ENCODE measurements at regions not wholly inside any gene's neighbourhood (a gene's known extent, or its start where the extent isn't known, plus 50 kb on each side); places are given as distances from the start of the nearest gene placed in this dataset.

GRCh38 chr7:142364551-142364950 is 106.7 kb upstream of the PRSS58 start:
- H3K36me3 ChIP-seq, result no peaks in the 10 kb centered on the region
- H3K4me3 ChIP-seq, result no peak overlapping the region
- H3K4me1 ChIP-seq, result no peaks in the 10 kb centered on the region
- no peak for DNase-seq
- H3K27me3 ChIP-seq, result no peaks in the 10 kb centered on the region
- H3K27ac ChIP-seq, result no peak overlapping the region
- H3K9me3 ChIP-seq, result peaks cover 7% of the 10 kb centered on the region in 2 donors
- intact Hi-C loops (cut with DNase I; ENCODE audit: low total_unique reads), result no loop called here
- in situ Hi-C loops (cut with MboI; ENCODE audit: low pct_ligation_motif_present in 1 of 4, low pct_unique_long_range_greater_than_20kb in 1 of 4, low sequenced_read_pairs in 3 of 4), result no loop called here
- TF ChIP-seq CTCF (IDR thresholded peaks at IDR 0.05), result no peak
- TF ChIP-seq POLR2A (IDR thresholded peaks at IDR 0.05), result no peak
- no peak for TF ChIP-seq POLR2AphosphoS5 (IDR thresholded peaks at IDR 0.05)
- no peak for TF ChIP-seq EP300 (IDR thresholded peaks at IDR 0.05; ENCODE audit: low read depth)
- WGBS, 2 donors (ENCODE audit: low coverage in 1 of 2), result 14 to 29% methylated on average over 1 of the region's 1 CpG

- H3K27me3 ChIP-seq, result no peaks in the 10 kb centered on the region
- H3K27ac ChIP-seq, result no peak overlapping the region
- TF ChIP-seq EP300 (IDR thresholded peaks at IDR 0.05; ENCODE audit: low read depth) (no peak), POLR2A (IDR thresholded peaks at IDR 0.05) (no peak), CTCF (IDR thresholded peaks at IDR 0.05) (no peak), POLR2AphosphoS5 (IDR thresholded peaks at IDR 0.05) (no peak)
- intact Hi-C loops (cut with DNase I; ENCODE audit: low total_unique reads) (no loop called here), in situ Hi-C loops (cut with MboI; ENCODE audit: low pct_ligation_motif_present in 1 of 4, low pct_unique_long_range_greater_than_20kb in 1 of 4, low sequenced_read_pairs in 3 of 4) (no loop called here)
- H3K36me3 ChIP-seq, result no peaks in the 10 kb centered on the region
- H3K9me3 ChIP-seq, result peaks cover 0 to 2% of the 10 kb centered on the region in 2 donors
- H3K4me1 ChIP-seq, result peaks cover 0 to 5% (median 0%) of the 10 kb centered on the region in 4 donors
- WGBS, 2 donors (ENCODE audit: low coverage in 1 of 2), result 79 to 100% methylated on average over 2 to 3 of the region's 3 CpGs
- H3K4me3 ChIP-seq, result no peak overlapping the region
- no peak for DNase-seq
These were observed 104.5 kb upstream of the PRSS58 start for GRCh38 chr7:142362349-142362748.

GRCh38 chr7:142359694-142360279 is 101.9 kb upstream of the PRSS58 start:
- H3K27ac ChIP-seq, result peak overlapping the region in 1 of 4 donors; percentile 12
- in situ Hi-C loops (cut with MboI; ENCODE audit: low pct_ligation_motif_present in 1 of 4, low pct_unique_long_range_greater_than_20kb in 1 of 4, low sequenced_read_pairs in 3 of 4) (no loop called here), intact Hi-C loops (cut with DNase I; ENCODE audit: low total_unique reads) (no loop called here)
- no peak overlapping the region for H3K4me3 ChIP-seq
- no peak for TF ChIP-seq POLR2AphosphoS5 (IDR thresholded peaks at IDR 0.05)
- no peak for TF ChIP-seq EP300 (IDR thresholded peaks at IDR 0.05; ENCODE audit: low read depth)
- no peak for TF ChIP-seq POLR2A (IDR thresholded peaks at IDR 0.05)
- TF ChIP-seq CTCF (IDR thresholded peaks at IDR 0.05), result no peak
- peaks cover 0 to 5% (median 0%) of the 10 kb centered on the region in 4 donors for H3K4me1 ChIP-seq
- WGBS, 2 donors (ENCODE audit: low coverage in 1 of 2), result 73 to 75% methylated on average over 7 to 8 of the region's 8 CpGs
- no peaks in the 10 kb centered on the region for H3K27me3 ChIP-seq
- H3K9me3 ChIP-seq, result no peaks in the 10 kb centered on the region
- H3K36me3 ChIP-seq, result no peaks in the 10 kb centered on the region
- DNase-seq, result no peak

- no peaks in the 10 kb centered on the region for H3K27me3 ChIP-seq
- H3K27ac ChIP-seq, result no peak overlapping the region
- peak; percentile 35 for DNase-seq
- no peak for TF ChIP-seq POLR2A (IDR thresholded peaks at IDR 0.05)
- peak; percentile 49 to 77 (median 68) for TF ChIP-seq CTCF (IDR thresholded peaks at IDR 0.05)
- TF ChIP-seq EP300 (IDR thresholded peaks at IDR 0.05; ENCODE audit: low read depth), result no peak
- no peak for TF ChIP-seq POLR2AphosphoS5 (IDR thresholded peaks at IDR 0.05)
- in situ Hi-C loops (cut with MboI; ENCODE audit: low pct_ligation_motif_present in 1 of 4, low pct_unique_long_range_greater_than_20kb in 1 of 4, low sequenced_read_pairs in 3 of 4) (no loop called here), intact Hi-C loops (cut with DNase I; ENCODE audit: low total_unique reads) (no loop called here)
- H3K9me3 ChIP-seq, result no peaks in the 10 kb centered on the region
- H3K4me3 ChIP-seq, result no peak overlapping the region
- no peaks in the 10 kb centered on the region for H3K36me3 ChIP-seq
- H3K4me1 ChIP-seq, result peaks cover 0 to 5% (median 0%) of the 10 kb centered on the region in 4 donors
- WGBS, 2 donors (ENCODE audit: low coverage in 1 of 2), result 0 to 11% methylated on average over 1 to 2 of the region's 2 CpGs
These were observed 100.2 kb upstream of the PRSS58 start for GRCh38 chr7:142357953-142358520.
